GM23248 (cell line): ENCODE measurements at regions not wholly inside any gene's neighbourhood (a gene's known extent, or its start where the extent isn't known, plus 50 kb on each side); places are given as distances from the start of the nearest gene placed in this dataset.

Source experiments
- DNase-seq: peaks from one replicate; pipeline ENCODE4 v3.0.0-alpha.2; 2015
- H2AFZ ChIP-seq: fragments of 200-600 bp; sonication (generic); 2 replicates; pipeline ENCODE4 v1.6.1; 2016; ENCODE audit warnings: antibody characterized with exemption
- H3F3A ChIP-seq: fragments of 200-600 bp; sonication (generic); 2 replicates; pipeline ENCODE4 v1.6.1; 2016; ENCODE audit warnings: mild to moderate bottlenecking, antibody characterized with exemption, mixed run types; ENCODE audit not compliant: insufficient read depth
- H3K27ac ChIP-seq: fragments of 200-600 bp; sonication (generic); 2 replicates; pipeline ENCODE4 v1.5.1; 2016; ENCODE audit warnings: mild to moderate bottlenecking
- H3K27me3 ChIP-seq: fragments of 200-600 bp; sonication (generic); replicated peaks from 2 replicates; pipeline ENCODE4 v1.6.1; 2016; ENCODE audit warnings: mild to moderate bottlenecking; ENCODE audit not compliant: insufficient read depth
- H3K36me3 ChIP-seq: fragments of 200-600 bp; sonication (generic); 2 replicates; pipeline ENCODE4 v1.6.1; 2016; ENCODE audit warnings: low read depth, mild to moderate bottlenecking
- H3K4me1 ChIP-seq: fragments of 200-600 bp; sonication (generic); 2 replicates; pipeline ENCODE4 v1.6.1; 2016; ENCODE audit warnings: mild to moderate bottlenecking; ENCODE audit not compliant: insufficient read depth
- H3K4me2 ChIP-seq: fragments of 200-600 bp; sonication (generic); one replicate; pipeline ENCODE4 v1.6.1; 2016; ENCODE audit warnings: mild to moderate bottlenecking; ENCODE audit not compliant: unreplicated experiment
- H3K4me3 ChIP-seq: fragments of 200-600 bp; sonication (generic); 2 replicates; pipeline ENCODE4 v1.5.1; 2016; ENCODE audit warnings: mild to moderate bottlenecking
- H3K79me2 ChIP-seq: fragments of 200-600 bp; sonication (generic); 2 replicates; pipeline ENCODE4 v1.6.1; 2016; ENCODE audit warnings: mild to moderate bottlenecking; ENCODE audit not compliant: insufficient read depth
- H3K9ac ChIP-seq: fragments of 200-600 bp; sonication (generic); 2 replicates; pipeline ENCODE4 v1.6.1; 2016; ENCODE audit warnings: mild to moderate bottlenecking
- H3K9me2 ChIP-seq: fragments of 200-600 bp; sonication (generic); 2 replicates; pipeline ENCODE4 v1.6.1; 2016; ENCODE audit warnings: mixed run types, mild to moderate bottlenecking, moderate library complexity; ENCODE audit not compliant: insufficient read depth
- H3K9me3 ChIP-seq: fragments of 200-600 bp; sonication (generic); one replicate; pipeline ENCODE4 v1.6.1; 2017; ENCODE audit warnings: low read depth
- H4K20me1 ChIP-seq: fragments of 200-600 bp; sonication (generic); 2 replicates; pipeline ENCODE4 v1.6.0; 2016; ENCODE audit not compliant: insufficient read depth
- EZH2 ChIP-seq: fragments of 200-600 bp; sonication (generic); IDR thresholded peaks from 2 replicates; pipeline ENCODE4 v1.6.1; 2018; ENCODE audit warnings: antibody characterized with exemption, mild to moderate bottlenecking; ENCODE audit not compliant: insufficient read depth, poor library complexity, severe bottlenecking
- EZH2phosphoT487 ChIP-seq: fragments of 200-600 bp; sonication (generic); IDR thresholded peaks from 2 replicates; pipeline ENCODE4 v1.6.1; 2018; ENCODE audit warnings: antibody characterized with exemption, moderate library complexity, mild to moderate bottlenecking, low read depth; ENCODE audit not compliant: insufficient read depth
- WGBS, 2 experiments: methylation state at CpG; one replicate each; pipeline ENCODE4 v1.1.6; 2015 to 2017; ENCODE audit warnings: low lambda C conversion rate in 2 of 2, low coverage in 1 of 2; ENCODE audit errors: missing lambda C conversion rate in 2 of 2; 5-methylcytosine and 5-hydroxymethylcytosine counted together
- in situ Hi-C: fragments of 300-500 bp; cut with MboI; formaldehyde crosslinking; loops from 2 replicates; pipeline ENCODE4 v1.15.0; 2020

DNA sequence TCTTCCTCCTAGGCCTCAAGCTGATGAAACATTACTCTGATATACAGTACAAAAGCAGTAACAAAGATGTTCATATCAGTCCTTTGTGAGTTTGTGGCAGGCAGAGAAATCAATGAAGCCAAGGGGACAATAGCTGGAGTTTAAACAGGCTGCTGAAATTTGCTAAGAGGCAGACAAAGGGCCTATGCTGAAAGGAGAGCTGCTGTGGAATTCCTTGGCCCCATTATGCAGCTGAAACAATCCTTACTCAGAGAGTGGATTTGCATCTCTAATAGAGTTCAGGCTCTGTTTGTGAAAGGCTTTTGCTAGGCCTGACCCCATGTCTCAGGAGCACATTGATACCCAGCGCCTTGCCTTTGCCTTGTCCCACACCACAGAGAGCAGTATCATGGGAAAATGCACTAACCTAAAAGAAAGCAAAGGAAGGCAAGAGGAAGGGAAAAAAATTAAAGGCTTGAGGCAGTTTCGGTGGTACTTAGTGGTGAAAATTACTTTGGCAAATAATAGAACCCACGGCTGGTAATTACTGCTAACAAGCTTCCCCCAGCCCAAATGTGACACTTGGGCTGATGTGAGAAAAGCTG, 195.0 kb upstream of the EPHA3 start:
- Histone ChIP-seq H3K4me3 (no peak overlapping the region), H3F3A (no peaks in the 10 kb centered on the region), H3K27ac (no peak overlapping the region), H3K9me2 (no peaks in the 10 kb centered on the region), H4K20me1 (no peaks in the 10 kb centered on the region), H3K4me2 (no peak overlapping the region), H3K36me3 (no peaks in the 10 kb centered on the region), H3K9ac (no peak overlapping the region), H3K4me1 (no peaks in the 10 kb centered on the region), H3K27me3 (0 out of 2 replicates have a peak, but pooled peaks cover 4% of the 10 kb centered on the region), H2AFZ (no peak overlapping the region), H3K79me2 (no peaks in the 10 kb centered on the region), H3K9me3 (no peaks in the 10 kb centered on the region)
- DNase-seq, result no peak
- WGBS, 2 experiments, result 54 to 72% methylated on average over 3 of the region's 3 CpGs
- in situ Hi-C loops, result no loop called here
- TF ChIP-seq EZH2phosphoT487 (no peak), EZH2 (no peak)

DNA sequence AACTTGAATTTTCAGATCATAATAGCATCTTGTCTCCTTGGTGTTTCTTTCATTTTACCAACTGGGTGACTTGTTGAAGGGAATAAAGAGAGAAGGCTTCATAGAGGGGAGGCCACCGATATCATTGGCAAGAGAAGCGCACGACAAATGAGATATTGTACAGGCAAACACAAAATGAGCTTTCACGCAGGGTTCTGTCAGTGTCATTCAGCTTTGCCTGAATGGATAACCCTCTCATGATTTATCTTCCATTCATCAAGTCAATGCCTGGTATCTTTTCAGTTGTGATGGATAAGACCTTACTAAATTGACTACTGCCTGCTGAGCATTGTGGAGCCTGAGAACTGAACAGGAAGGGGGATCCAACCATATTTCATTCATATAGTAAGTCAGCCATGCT, 188.6 kb upstream of the EPHA3 start:
- no peak overlapping the region for H3K27ac ChIP-seq

DNA sequence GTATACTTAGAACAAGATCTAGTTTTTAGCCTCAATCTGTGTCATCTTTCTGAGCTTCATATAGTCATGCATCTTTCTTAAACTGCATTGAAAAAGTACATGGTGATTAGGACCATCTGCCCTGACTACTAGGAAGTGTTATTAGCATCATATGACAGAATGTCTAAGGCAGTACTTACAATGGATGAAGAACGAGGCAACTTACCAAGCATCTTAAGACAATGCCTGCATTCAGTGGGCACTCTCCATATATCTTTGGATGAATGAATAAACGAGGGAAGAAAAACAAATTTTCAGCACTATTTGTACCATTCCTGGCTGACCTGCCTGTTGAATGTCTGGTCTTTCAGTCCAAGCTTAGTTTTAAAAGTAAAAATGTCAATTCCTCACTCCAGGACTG, 185.4 kb upstream of the EPHA3 start:
- in situ Hi-C loops, result no loop called here
- no peaks in the 10 kb centered on the region for H4K20me1 ChIP-seq
- H3K9ac ChIP-seq, result no peak overlapping the region
- H2AFZ ChIP-seq, result no peak overlapping the region
- no peaks in the 10 kb centered on the region for H3K4me1 ChIP-seq
- no peaks in the 10 kb centered on the region for H3K9me2 ChIP-seq
- no peaks in the 10 kb centered on the region for H3K79me2 ChIP-seq
- H3K9me3 ChIP-seq, result no peaks in the 10 kb centered on the region
- H3K4me3 ChIP-seq, result no peak overlapping the region
- H3K27ac ChIP-seq, result no peak overlapping the region
- TF ChIP-seq EZH2phosphoT487 (no peak), EZH2 (no peak)
- no peak overlapping the region for H3K4me2 ChIP-seq
- H3F3A ChIP-seq, result no peaks in the 10 kb centered on the region
- H3K27me3 ChIP-seq, result no peaks in the 10 kb centered on the region
- no peaks in the 10 kb centered on the region for H3K36me3 ChIP-seq
- no peak for DNase-seq
- 7 to 13% methylated on average over 2 of the region's 2 CpGs for WGBS, 2 experiments

More for the DNA sequence above, 188.6 kb upstream of the EPHA3 start:
- Histone ChIP-seq H3K4me2 (no peak overlapping the region), H3K4me3 (no peak overlapping the region), H3K4me1 (no peaks in the 10 kb centered on the region), H3K79me2 (no peaks in the 10 kb centered on the region), H3K36me3 (no peaks in the 10 kb centered on the region), H3K9ac (no peak overlapping the region), H3K9me2 (no peaks in the 10 kb centered on the region), H3K9me3 (no peaks in the 10 kb centered on the region), H2AFZ (no peak overlapping the region), H4K20me1 (no peaks in the 10 kb centered on the region), H3K27me3 (0 out of 2 replicates have a peak, but pooled peaks cover 4% of the 10 kb centered on the region), H3F3A (no peaks in the 10 kb centered on the region)
- WGBS, 2 experiments, result 61 to 73% methylated on average over 4 of the region's 4 CpGs
- in situ Hi-C loops, result no loop called here
- DNase-seq, result no peak
- no peak for TF ChIP-seq EZH2phosphoT487
- no peak for TF ChIP-seq EZH2

DNA sequence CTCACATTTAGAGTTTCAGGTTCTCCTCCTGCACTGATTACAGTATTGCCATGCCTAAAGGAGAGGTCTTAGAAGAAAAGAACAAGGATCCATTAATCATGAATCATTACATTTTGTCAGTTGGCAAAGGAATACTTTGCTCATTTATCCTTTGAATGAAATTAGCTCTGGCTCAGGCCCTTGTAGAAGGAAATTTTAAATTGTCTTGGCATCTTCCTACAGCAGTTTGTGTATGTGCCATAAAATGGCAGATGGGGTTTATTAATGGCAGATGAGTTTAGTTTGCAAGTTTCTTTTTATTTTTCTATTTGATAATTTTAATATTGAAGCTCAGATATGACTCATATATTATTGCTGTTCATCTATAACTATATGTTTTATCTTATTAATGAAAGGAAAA, 181.2 kb upstream of the EPHA3 start:
- Histone ChIP-seq H2AFZ (no peak overlapping the region), H3K4me2 (no peak overlapping the region), H3K9me3 (no peaks in the 10 kb centered on the region), H3K27me3 (no peaks in the 10 kb centered on the region), H3K4me3 (no peak overlapping the region), H4K20me1 (no peaks in the 10 kb centered on the region), H3K9me2 (no peaks in the 10 kb centered on the region), H3K36me3 (no peaks in the 10 kb centered on the region), H3K27ac (no peak overlapping the region), H3K9ac (no peak overlapping the region), H3K4me1 (no peaks in the 10 kb centered on the region), H3K79me2 (no peaks in the 10 kb centered on the region), H3F3A (no peaks in the 10 kb centered on the region)
- in situ Hi-C loops, result no loop called here
- TF ChIP-seq EZH2phosphoT487, result no peak
- no peak for DNase-seq

DNA sequence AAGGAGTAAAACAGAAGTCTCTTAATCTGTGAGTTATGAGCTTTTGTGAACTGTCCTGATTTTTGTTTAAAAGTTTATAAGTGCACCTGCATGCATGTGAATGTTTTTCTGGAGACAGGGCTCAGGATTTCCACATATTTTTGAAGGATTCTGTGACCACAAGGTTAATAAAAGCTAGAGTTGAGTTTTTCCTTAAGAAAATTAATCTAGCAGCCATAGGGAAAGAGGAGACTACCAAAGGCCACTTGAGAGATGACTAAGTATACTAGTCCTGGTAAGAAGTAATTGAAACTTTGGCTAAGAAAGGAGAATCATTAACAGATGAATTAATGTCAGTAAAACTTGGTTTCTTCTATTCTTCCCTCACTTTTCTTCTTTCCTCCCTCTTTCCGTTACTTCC, 176.8 kb upstream of the EPHA3 start:
- no peaks in the 10 kb centered on the region for H3F3A ChIP-seq

More for the DNA sequence above, 176.8 kb upstream of the EPHA3 start:
- H3K9ac ChIP-seq, result no peak overlapping the region
- H3K9me3 ChIP-seq, result no peaks in the 10 kb centered on the region
- no peaks in the 10 kb centered on the region for H4K20me1 ChIP-seq
- H3K36me3 ChIP-seq, result no peaks in the 10 kb centered on the region
- no peak for TF ChIP-seq EZH2phosphoT487
- TF ChIP-seq EZH2, result no peak
- DNase-seq, result no peak
- no peak overlapping the region for H3K4me2 ChIP-seq
- no peak overlapping the region for H3K27ac ChIP-seq
- H3K4me3 ChIP-seq, result no peak overlapping the region
- H3K79me2 ChIP-seq, result no peaks in the 10 kb centered on the region
- in situ Hi-C loops, result no loop called here
- no peaks in the 10 kb centered on the region for H3K4me1 ChIP-seq
- no peaks in the 10 kb centered on the region for H3K9me2 ChIP-seq
- H3K27me3 ChIP-seq, result 0 out of 2 replicates have a peak, but pooled peaks cover 4% of the 10 kb centered on the region
- H2AFZ ChIP-seq, result no peak overlapping the region
- 5 to 23% methylated on average over 1 of the region's 1 CpG for WGBS, 2 experiments
